Nephron progenitor cell (in vitro differentiated cells): ENCODE measurements at regions not wholly inside any gene's neighbourhood (a gene's known extent, or its start where the extent isn't known, plus 50 kb on each side); places are given as distances from the start of the nearest gene placed in this dataset.

Experiments
- DNase-seq: peaks from one replicate; pipeline ENCODE4 v3.0.0; 2021
- H3K27ac Mint-ChIP-seq: 2 replicates; pipeline ENCODE4 v1.8.0; 2021; ENCODE audit warnings: mild to moderate bottlenecking, moderate library complexity, mixed read lengths
- H3K27me3 Mint-ChIP-seq: 2 replicates; pipeline ENCODE4 v1.8.0; 2021; ENCODE audit warnings: mild to moderate bottlenecking, low read depth, mixed read lengths; ENCODE audit not compliant: poor library complexity
- H3K36me3 Mint-ChIP-seq: 2 replicates; pipeline ENCODE4 v1.8.0; 2021; ENCODE audit warnings: low read depth, mixed read lengths
- H3K4me1 Mint-ChIP-seq: 2 replicates; pipeline ENCODE4 v1.8.0; 2021; ENCODE audit warnings: mixed read lengths
- H3K4me3 Mint-ChIP-seq: 2 replicates; pipeline ENCODE4 v1.8.0; 2021; ENCODE audit warnings: mild to moderate bottlenecking, moderate library complexity, mixed read lengths
- H3K9me3 Mint-ChIP-seq: 2 replicates; pipeline ENCODE4 v1.8.0; 2021; ENCODE audit warnings: mild to moderate bottlenecking, moderate library complexity, mixed read lengths
- CTCF ChIP-seq: fragments of 200-600 bp; sonication (generic); IDR thresholded peaks from 2 replicates; pipeline ENCODE4 v1.5.0; 2021; ENCODE audit warnings: antibody characterized with exemption

- Mint-ChIP-seq H3K27me3 (no peaks in the 10 kb centered on the region), H3K9me3 (peaks cover 23% of the 10 kb centered on the region), H3K36me3 (no peaks in the 10 kb centered on the region), H3K4me3 (no peak overlapping the region), H3K4me1 (no peaks in the 10 kb centered on the region), H3K27ac (no peak overlapping the region)
- no peak for DNase-seq
- no peak for TF ChIP-seq CTCF
These were observed 84.6 kb upstream of the GUCY1A2 start for GRCh38 chr11:107102692-107103477.

GRCh38 chr11:107092667-107093066 is 74.4 kb upstream of the GUCY1A2 start:
- H3K4me3 Mint-ChIP-seq: no peak overlapping the region
- H3K27ac Mint-ChIP-seq: no peak overlapping the region
- no peak for DNase-seq
- no peak for TF ChIP-seq CTCF
- peaks cover 22% of the 10 kb centered on the region for H3K9me3 Mint-ChIP-seq
- H3K4me1 Mint-ChIP-seq: peaks cover 5% of the 10 kb centered on the region
- H3K27me3 Mint-ChIP-seq: no peaks in the 10 kb centered on the region
- H3K36me3 Mint-ChIP-seq: no peaks in the 10 kb centered on the region

- Mint-ChIP-seq H3K36me3 (no peaks in the 10 kb centered on the region), H3K4me3 (no peak overlapping the region), H3K27me3 (no peaks in the 10 kb centered on the region), H3K27ac (no peak overlapping the region), H3K4me1 (peaks cover 12% of the 10 kb centered on the region), H3K9me3 (peaks cover 20% of the 10 kb centered on the region)
- no peak for TF ChIP-seq CTCF
- no peak for DNase-seq
These were observed 60.1 kb upstream of the GUCY1A2 start for GRCh38 chr11:107078375-107078774.

GRCh38 chr11:107076832-107077231 is 58.6 kb upstream of the GUCY1A2 start:
- H3K36me3 Mint-ChIP-seq: no peaks in the 10 kb centered on the region
- H3K27me3 Mint-ChIP-seq: no peaks in the 10 kb centered on the region
- no peak overlapping the region for H3K4me3 Mint-ChIP-seq
- no peak for TF ChIP-seq CTCF
- no peak for DNase-seq
- H3K27ac Mint-ChIP-seq: no peak overlapping the region
- H3K4me1 Mint-ChIP-seq: peaks cover 12% of the 10 kb centered on the region
- H3K9me3 Mint-ChIP-seq: peaks cover 8% of the 10 kb centered on the region

- Mint-ChIP-seq H3K9me3 (no peaks in the 10 kb centered on the region), H3K27ac (no peak overlapping the region), H3K27me3 (peaks cover 3% of the 10 kb centered on the region), H3K4me3 (no peak overlapping the region), H3K4me1 (peaks cover 4% of the 10 kb centered on the region), H3K36me3 (no peaks in the 10 kb centered on the region)
- no peak for DNase-seq
- TF ChIP-seq CTCF: no peak
These were observed 52.9 kb upstream of the GUCY1A2 start for GRCh38 chr11:107071129-107071528.
